ENCODE measurements at regions not wholly inside any gene's neighbourhood (a gene's known extent, or its start where the extent isn't known, plus 50 kb on each side); places are given as distances from the start of the nearest gene placed in this dataset.
"Not testable (repeated sequence)": the region's sequence is repeated elsewhere in the genome, so short reads cannot be mapped to it uniquely, and the experiment has no call there.

- no peaks in the 10 kb centered on the region for H3K27me3 Mint-ChIP-seq (ENCODE audit: unreplicated experiment)
- H3K4me3 Mint-ChIP-seq (ENCODE audit: unreplicated experiment), result no peak overlapping the region
- no peak overlapping the region for H3K27ac Mint-ChIP-seq (ENCODE audit: unreplicated experiment)
- no peak for DNase-seq (ENCODE audit: low spot score)
- no peaks in the 10 kb centered on the region for H3K36me3 Mint-ChIP-seq (ENCODE audit: low read depth, unreplicated experiment)
- no peaks in the 10 kb centered on the region for H3K9me3 Mint-ChIP-seq (ENCODE audit: unreplicated experiment)
- no peaks in the 10 kb centered on the region for H3K4me1 Mint-ChIP-seq (ENCODE audit: unreplicated experiment)
- TF ChIP-seq CTCF (IDR thresholded peaks at IDR 0.05; ENCODE audit: unreplicated experiment), result no peak
These were observed 199.4 kb downstream of the FCRL5 start for GRCh38 chr1:157352817-157353408.

GRCh38 chr1:157352216-157352615 is 200.1 kb downstream of the FCRL5 start:
- no peaks in the 10 kb centered on the region for H3K4me1 Mint-ChIP-seq (ENCODE audit: unreplicated experiment)
- no peaks in the 10 kb centered on the region for H3K27me3 Mint-ChIP-seq (ENCODE audit: unreplicated experiment)
- H3K9me3 Mint-ChIP-seq (ENCODE audit: unreplicated experiment), result no peaks in the 10 kb centered on the region
- no peak for DNase-seq (ENCODE audit: low spot score)
- no peak overlapping the region for H3K27ac Mint-ChIP-seq (ENCODE audit: unreplicated experiment)
- H3K36me3 Mint-ChIP-seq (ENCODE audit: low read depth, unreplicated experiment), result no peaks in the 10 kb centered on the region
- H3K4me3 Mint-ChIP-seq (ENCODE audit: unreplicated experiment), result no peak overlapping the region
- no peak for TF ChIP-seq CTCF (IDR thresholded peaks at IDR 0.05; ENCODE audit: unreplicated experiment)

GRCh38 chr1:157351800-157352199 is 200.5 kb downstream of the FCRL5 start:
- not testable (repeated sequence) for H3K27me3 Mint-ChIP-seq (ENCODE audit: unreplicated experiment); H3K9me3 Mint-ChIP-seq (ENCODE audit: unreplicated experiment); H3K27ac Mint-ChIP-seq (ENCODE audit: unreplicated experiment); DNase-seq (ENCODE audit: low spot score); H3K36me3 Mint-ChIP-seq (ENCODE audit: low read depth, unreplicated experiment); H3K4me1 Mint-ChIP-seq (ENCODE audit: unreplicated experiment); H3K4me3 Mint-ChIP-seq (ENCODE audit: unreplicated experiment)

GRCh38 chr1:157348538-157349480 is 203.5 kb downstream of the FCRL5 start:
- Mint-ChIP-seq H3K36me3 (ENCODE audit: low read depth, unreplicated experiment) (no peaks in the 10 kb centered on the region), H3K4me1 (ENCODE audit: unreplicated experiment) (no peaks in the 10 kb centered on the region), H3K9me3 (ENCODE audit: unreplicated experiment) (no peaks in the 10 kb centered on the region), H3K27me3 (ENCODE audit: unreplicated experiment) (no peaks in the 10 kb centered on the region), H3K27ac (ENCODE audit: unreplicated experiment) (no peak overlapping the region), H3K4me3 (ENCODE audit: unreplicated experiment) (no peak overlapping the region)
- DNase-seq (ENCODE audit: low spot score), result no peak
- no peak for TF ChIP-seq CTCF (IDR thresholded peaks at IDR 0.05; ENCODE audit: unreplicated experiment)

- Mint-ChIP-seq H3K9me3 (ENCODE audit: unreplicated experiment) (no peaks in the 10 kb centered on the region), H3K27ac (ENCODE audit: unreplicated experiment) (no peak overlapping the region), H3K4me3 (ENCODE audit: unreplicated experiment) (no peak overlapping the region), H3K27me3 (ENCODE audit: unreplicated experiment) (no peaks in the 10 kb centered on the region), H3K36me3 (ENCODE audit: low read depth, unreplicated experiment) (no peaks in the 10 kb centered on the region), H3K4me1 (ENCODE audit: unreplicated experiment) (no peaks in the 10 kb centered on the region)
- no peak for DNase-seq (ENCODE audit: low spot score)
- TF ChIP-seq CTCF (IDR thresholded peaks at IDR 0.05; ENCODE audit: unreplicated experiment), result no peak
These were observed 204.8 kb downstream of the FCRL5 start for GRCh38 chr1:157347506-157347905.

GRCh38 chr1:157337785-157338184 is 199.6 kb upstream of the ETV3 start:
- not testable (repeated sequence) for H3K36me3 Mint-ChIP-seq (ENCODE audit: low read depth, unreplicated experiment); H3K27ac Mint-ChIP-seq (ENCODE audit: unreplicated experiment); H3K27me3 Mint-ChIP-seq (ENCODE audit: unreplicated experiment); DNase-seq (ENCODE audit: low spot score); H3K4me3 Mint-ChIP-seq (ENCODE audit: unreplicated experiment); H3K4me1 Mint-ChIP-seq (ENCODE audit: unreplicated experiment); H3K9me3 Mint-ChIP-seq (ENCODE audit: unreplicated experiment)

Measured in endothelial cell (in vitro differentiated cells).